Mesendoderm (in vitro differentiated cells): ENCODE measurements at regions not wholly inside any gene's neighbourhood (a gene's known extent, or its start where the extent isn't known, plus 50 kb on each side); places are given as distances from the start of the nearest gene placed in this dataset.

ENCODE experiments used
- DNase-seq: peaks from one replicate; pipeline ENCODE4 v3.0.0; 2013
- H2AK5ac ChIP-seq: 2 replicates; pipeline ENCODE4 v1.6.1; 2013; ENCODE audit warnings: low read length, inconsistent platforms
- H2BK120ac ChIP-seq: 2 replicates; pipeline ENCODE4 v1.6.1; 2013; ENCODE audit warnings: low read depth, mild to moderate bottlenecking, low read length, moderate library complexity, mixed read lengths
- H2BK15ac ChIP-seq: replicated peaks from 2 replicates; pipeline ENCODE4 v1.6.1; 2013; ENCODE audit warnings: low read depth, mild to moderate bottlenecking, moderate library complexity
- H2BK5ac ChIP-seq: 2 replicates; pipeline ENCODE4 v1.6.1; 2013; ENCODE audit warnings: low read length, inconsistent platforms
- H3K18ac ChIP-seq: 2 replicates; pipeline ENCODE4 v1.6.1; 2013; ENCODE audit warnings: mild to moderate bottlenecking, low read length, mixed read lengths
- H3K23ac ChIP-seq: one replicate; pipeline ENCODE4 v1.6.1; 2013; ENCODE audit warnings: low read length
- H3K27ac ChIP-seq: 2 replicates; pipeline ENCODE4 v1.5.1; 2013; ENCODE audit warnings: low read depth, mild to moderate bottlenecking, inconsistent platforms, low read length, moderate library complexity
- H3K27me3 ChIP-seq: 2 replicates; pipeline ENCODE4 v1.6.1; 2013; ENCODE audit warnings: low read length, control low read depth, mild to moderate bottlenecking, inconsistent platforms; ENCODE audit not compliant: insufficient read depth, poor library complexity
- H3K36me3 ChIP-seq: 2 replicates; pipeline ENCODE4 v1.6.1; 2013; ENCODE audit warnings: low read length, inconsistent platforms; ENCODE audit not compliant: control insufficient read depth, insufficient read depth
- H3K4ac ChIP-seq: one replicate; pipeline ENCODE4 v1.6.1; 2013; ENCODE audit warnings: low read depth, mild to moderate bottlenecking, low read length, moderate library complexity
- H3K4me1 ChIP-seq: 2 replicates; pipeline ENCODE4 v1.6.1; 2013; ENCODE audit warnings: low read depth, low read length, inconsistent platforms; ENCODE audit not compliant: control insufficient read depth
- H3K4me2 ChIP-seq: 2 replicates; pipeline ENCODE4 v1.6.1; 2013; ENCODE audit warnings: low read length
- H3K4me3 ChIP-seq: 2 replicates; pipeline ENCODE4 v1.5.1; 2013; ENCODE audit warnings: mild to moderate bottlenecking, low read length
- H3K56ac ChIP-seq: one replicate; pipeline ENCODE4 v1.6.1; 2013; ENCODE audit warnings: low read length
- H3K79me1 ChIP-seq: 2 replicates; pipeline ENCODE4 v1.6.1; 2013; ENCODE audit warnings: low read length, inconsistent platforms
- H3K79me2 ChIP-seq: 2 replicates; pipeline ENCODE4 v1.6.1; 2013; ENCODE audit warnings: mild to moderate bottlenecking, low read length; ENCODE audit not compliant: control insufficient read depth, insufficient read depth
- H3K9ac ChIP-seq: 2 replicates; pipeline ENCODE4 v1.6.1; 2013; ENCODE audit warnings: low read length, inconsistent platforms
- H4K5ac ChIP-seq: one replicate; pipeline ENCODE4 v1.6.1; 2013; ENCODE audit warnings: low read length
- H4K8ac ChIP-seq: one replicate; pipeline ENCODE4 v1.6.1; 2013; ENCODE audit warnings: low read depth, mild to moderate bottlenecking, control low read depth, low read length, moderate library complexity
- WGBS: extraction: QIAGEN DNeasy Blood & Tissue Kit; methylation state at CpG from one replicate; pipeline ENCODE4 v1.1.7; 2013; ENCODE audit warnings: low lambda C conversion rate, missing lambda C conversion rate; ENCODE audit not compliant: insufficient coverage; ENCODE audit errors: extremely low coverage; 5-methylcytosine and 5-hydroxymethylcytosine counted together

GRCh38 chr4:34139346-34139745, 2105.0 kb downstream of the ARAP2 start:
- Histone ChIP-seq H2BK15ac (no peak overlapping the region), H3K9ac (no peak overlapping the region), H2AK5ac (no peak overlapping the region), H3K79me2 (no peaks in the 10 kb centered on the region), H3K27me3 (no peaks in the 10 kb centered on the region), H3K79me1 (no peaks in the 10 kb centered on the region), H3K27ac (no peak overlapping the region), H2BK120ac (no peak overlapping the region), H3K4me1 (no peaks in the 10 kb centered on the region), H4K8ac (no peak overlapping the region), H4K5ac (no peak overlapping the region), H3K4me3 (no peak overlapping the region), H2BK5ac (no peak overlapping the region), H3K4me2 (no peak overlapping the region), H3K18ac (no peak overlapping the region), H3K4ac (no peak overlapping the region), H3K56ac (no peak overlapping the region), H3K23ac (no peak overlapping the region), H3K36me3 (no peaks in the 10 kb centered on the region)
- no peak for DNase-seq

GRCh38 chr4:34148322-34148908, 2095.9 kb downstream of the ARAP2 start:
- H3K18ac ChIP-seq, result no peak overlapping the region
- H3K56ac ChIP-seq, result no peak overlapping the region
- no peaks in the 10 kb centered on the region for H3K79me2 ChIP-seq
- no peak overlapping the region for H3K23ac ChIP-seq
- H2AK5ac ChIP-seq, result no peak overlapping the region
- no peaks in the 10 kb centered on the region for H3K4me1 ChIP-seq
- H3K4me2 ChIP-seq, result no peak overlapping the region
- H3K4ac ChIP-seq, result no peak overlapping the region
- H2BK5ac ChIP-seq, result no peak overlapping the region
- no peak for DNase-seq
- no peaks in the 10 kb centered on the region for H3K27me3 ChIP-seq
- H3K79me1 ChIP-seq, result no peaks in the 10 kb centered on the region
- no peak overlapping the region for H2BK120ac ChIP-seq
- H4K8ac ChIP-seq, result no peak overlapping the region
- no peak overlapping the region for H2BK15ac ChIP-seq
- H3K36me3 ChIP-seq, result no peaks in the 10 kb centered on the region
- no CpG with 5 or more reads among the region's 2 CpGs for WGBS
- H4K5ac ChIP-seq, result no peak overlapping the region
- no peak overlapping the region for H3K4me3 ChIP-seq
- H3K27ac ChIP-seq, result no peak overlapping the region
- H3K9ac ChIP-seq, result no peak overlapping the region

- Histone ChIP-seq H3K23ac (no peak overlapping the region), H3K56ac (no peak overlapping the region), H4K5ac (no peak overlapping the region), H3K27me3 (no peaks in the 10 kb centered on the region), H3K4me3 (no peak overlapping the region), H3K18ac (no peak overlapping the region), H3K79me1 (no peaks in the 10 kb centered on the region), H2AK5ac (no peak overlapping the region), H3K4me1 (no peaks in the 10 kb centered on the region), H3K9ac (no peak overlapping the region), H3K79me2 (no peaks in the 10 kb centered on the region), H3K27ac (no peak overlapping the region), H2BK15ac (no peak overlapping the region), H4K8ac (no peak overlapping the region), H3K36me3 (no peaks in the 10 kb centered on the region), H2BK5ac (no peak overlapping the region), H3K4ac (no peak overlapping the region), H3K4me2 (no peak overlapping the region), H2BK120ac (no peak overlapping the region)
- no peak for DNase-seq
Measured at GRCh38 chr4:34157547-34157946, 2086.8 kb downstream of the ARAP2 start.

- no peak overlapping the region for H2BK120ac ChIP-seq
- no peak overlapping the region for H4K5ac ChIP-seq
- no peak overlapping the region for H2AK5ac ChIP-seq
- no peaks in the 10 kb centered on the region for H3K27me3 ChIP-seq
- H3K9ac ChIP-seq, result no peak overlapping the region
- no peak overlapping the region for H2BK5ac ChIP-seq
- no peaks in the 10 kb centered on the region for H3K4me1 ChIP-seq
- no peak overlapping the region for H2BK15ac ChIP-seq
- H4K8ac ChIP-seq, result no peak overlapping the region
- H3K18ac ChIP-seq, result no peak overlapping the region
- no peak overlapping the region for H3K4me3 ChIP-seq
- no peak overlapping the region for H3K23ac ChIP-seq
- H3K4me2 ChIP-seq, result no peak overlapping the region
- H3K4ac ChIP-seq, result no peak overlapping the region
- no peak overlapping the region for H3K56ac ChIP-seq
- no peaks in the 10 kb centered on the region for H3K79me1 ChIP-seq
- no peak for DNase-seq
- H3K79me2 ChIP-seq, result no peaks in the 10 kb centered on the region
- no peak overlapping the region for H3K27ac ChIP-seq
- WGBS, result no CpG with 5 or more reads among the region's 1 CpG
- H3K36me3 ChIP-seq, result no peaks in the 10 kb centered on the region
Measured at GRCh38 chr4:34158878-34159277, 2085.4 kb downstream of the ARAP2 start.

- Histone ChIP-seq H3K4me3 (no peak overlapping the region), H3K4me1 (no peaks in the 10 kb centered on the region), H2BK5ac (no peak overlapping the region), H3K79me2 (no peaks in the 10 kb centered on the region), H3K9ac (no peak overlapping the region), H3K79me1 (no peaks in the 10 kb centered on the region), H2BK15ac (no peak overlapping the region), H2AK5ac (no peak overlapping the region), H3K36me3 (no peaks in the 10 kb centered on the region), H2BK120ac (no peak overlapping the region), H4K5ac (no peak overlapping the region), H3K18ac (no peak overlapping the region), H3K27me3 (no peaks in the 10 kb centered on the region), H3K56ac (no peak overlapping the region), H3K27ac (no peak overlapping the region), H3K4ac (no peak overlapping the region), H3K4me2 (no peak overlapping the region), H3K23ac (no peak overlapping the region), H4K8ac (no peak overlapping the region)
- no peak for DNase-seq
- WGBS, result no CpG with 5 or more reads among the region's 1 CpG
Measured at GRCh38 chr4:34170946-34171345, 2073.4 kb downstream of the ARAP2 start.

GRCh38 chr4:34176609-34177008, 2067.7 kb downstream of the ARAP2 start:
- H3K79me1 ChIP-seq, result no peaks in the 10 kb centered on the region
- H3K18ac ChIP-seq, result no peak overlapping the region
- no peak overlapping the region for H3K23ac ChIP-seq
- H3K4me3 ChIP-seq, result no peak overlapping the region
- no peak overlapping the region for H4K5ac ChIP-seq
- no peak overlapping the region for H3K56ac ChIP-seq
- DNase-seq, result no peak
- H3K4ac ChIP-seq, result no peak overlapping the region
- no peak overlapping the region for H3K27ac ChIP-seq
- no peaks in the 10 kb centered on the region for H3K27me3 ChIP-seq
- no peak overlapping the region for H2BK120ac ChIP-seq
- H2BK15ac ChIP-seq, result no peak overlapping the region
- H3K4me1 ChIP-seq, result no peaks in the 10 kb centered on the region
- H3K36me3 ChIP-seq, result no peaks in the 10 kb centered on the region
- no peaks in the 10 kb centered on the region for H3K79me2 ChIP-seq
- no peak overlapping the region for H3K9ac ChIP-seq
- H2AK5ac ChIP-seq, result no peak overlapping the region
- no peak overlapping the region for H2BK5ac ChIP-seq
- H3K4me2 ChIP-seq, result no peak overlapping the region
- H4K8ac ChIP-seq, result no peak overlapping the region
